Kidney (tissue), 13 donors: ENCODE measurements at regions not wholly inside any gene's neighbourhood (a gene's known extent, or its start where the extent isn't known, plus 50 kb on each side); places are given as distances from the start of the nearest gene placed in this dataset.

Experiments used
- DNase-seq, 5 donors: peaks; one replicate each; pipeline ENCODE4 v3.0.0-alpha.2; 2013 to 2020
- FAIRE-seq: peaks from 2 replicates; lab custom pipeline; 2012; peaks lifted over from hg19 to GRCh38; lab: Jason Lieb, UNC
- H3K27ac ChIP-seq, 2 donors: one replicate each; pipeline ENCODE4 v1.7.0; 2013; ENCODE audit warnings: low read depth in 2 of 2, low read length in 2 of 2, inconsistent platforms in 1 of 2
- H3K27me3 ChIP-seq: one replicate; pipeline ENCODE4 v1.7.1; 2013; ENCODE audit warnings: low read length, inconsistent platforms; ENCODE audit not compliant: control insufficient read depth, insufficient read depth
- H3K36me3 ChIP-seq, 3 donors: one replicate each; pipeline versions ENCODE4 v1.7.0 to v1.7.1; 2013; ENCODE audit warnings: low read length in 3 of 3, control low read depth in 1 of 3, inconsistent platforms in 1 of 3; ENCODE audit not compliant: insufficient read depth in 3 of 3, control insufficient read depth in 2 of 3
- H3K4me1 ChIP-seq, 3 donors: one replicate each; pipeline versions ENCODE4 v1.7.0 to v1.7.1; 2013; ENCODE audit warnings: low read length in 3 of 3, inconsistent platforms in 1 of 3, low read depth in 1 of 3; ENCODE audit not compliant: control insufficient read depth in 2 of 3, insufficient read depth in 2 of 3
- H3K4me3 ChIP-seq, 3 donors: one replicate each; pipeline versions ENCODE4 v1.7.0 to v1.8.1; 2013; ENCODE audit warnings: low read length in 3 of 3, control low read depth in 1 of 3, inconsistent platforms in 1 of 3
- H3K9ac ChIP-seq, 3 donors: one replicate each; pipeline versions ENCODE4 v1.7.0 to v1.7.1; 2013; ENCODE audit warnings: low read length in 3 of 3, control low read depth in 1 of 3, inconsistent platforms in 1 of 3
- H3K9me3 ChIP-seq, 3 donors: one replicate each; pipeline versions ENCODE4 v1.7.0 to v1.7.1; 2013; ENCODE audit warnings: low read length in 3 of 3, control low read depth in 1 of 3, inconsistent platforms in 1 of 3; ENCODE audit not compliant: control insufficient read depth in 2 of 3, insufficient read depth in 1 of 3
- intact Hi-C: fragments of 100-400 bp; cut with DNase I; formaldehyde crosslinking; loops from one replicate; pipeline ENCODE4 v1.11.1; 2022
- TF ChIP-seq, protein P1 (sequence below): IDR thresholded peaks from 3 replicates; pipeline ENCODE4 v1.5.1; 2012; ENCODE audit warnings: mild to moderate bottlenecking, moderate library complexity, borderline replicate concordance; ENCODE audit not compliant: insufficient read depth; ENCODE audit errors: extremely low read depth
- donor health status: control.
- donor health status: control.
- donor health status: control.
- donor health status: control.
- donor health status: control.
- donor health status: DM: yes; HTN: yes; CAD: no.
- donor health status: Normal renal cell carcinoma (clear cell type).

DNA sequence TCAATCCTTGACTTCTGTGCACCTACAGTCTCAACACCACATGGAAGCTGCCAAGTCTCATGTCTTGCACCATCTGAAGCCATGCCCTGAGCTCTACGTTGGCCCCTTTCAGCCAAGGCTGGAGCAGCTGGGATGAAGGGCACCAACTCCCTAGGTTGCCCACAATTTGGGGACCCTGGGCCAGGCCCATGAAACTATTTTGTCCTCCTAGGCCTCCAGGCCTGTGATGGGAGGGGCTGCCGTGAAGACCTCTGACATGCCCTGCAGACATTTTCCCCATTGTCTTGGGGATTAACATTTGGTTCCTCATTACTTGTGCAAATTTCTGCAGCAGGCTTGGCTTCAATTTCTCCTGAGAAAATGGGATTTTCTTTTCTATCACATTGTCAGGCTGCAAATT lies 285.1 kb downstream of the DTWD2 start:
- Histone ChIP-seq H3K27me3 (no peaks in the 10 kb centered on the region), H3K4me3 (no peak overlapping the region), H3K27ac (no peak overlapping the region), H3K9me3 (peaks cover 0 to 19% (median 0%) of the 10 kb centered on the region in 3 donors), H3K9ac (no peak overlapping the region), H3K4me1 (no peaks in the 10 kb centered on the region), H3K36me3 (no peaks in the 10 kb centered on the region)
- FAIRE-seq (no peak), DNase-seq (no peak)
- intact Hi-C loops, result no loop called here
- TF ChIP-seq, protein P1, sequence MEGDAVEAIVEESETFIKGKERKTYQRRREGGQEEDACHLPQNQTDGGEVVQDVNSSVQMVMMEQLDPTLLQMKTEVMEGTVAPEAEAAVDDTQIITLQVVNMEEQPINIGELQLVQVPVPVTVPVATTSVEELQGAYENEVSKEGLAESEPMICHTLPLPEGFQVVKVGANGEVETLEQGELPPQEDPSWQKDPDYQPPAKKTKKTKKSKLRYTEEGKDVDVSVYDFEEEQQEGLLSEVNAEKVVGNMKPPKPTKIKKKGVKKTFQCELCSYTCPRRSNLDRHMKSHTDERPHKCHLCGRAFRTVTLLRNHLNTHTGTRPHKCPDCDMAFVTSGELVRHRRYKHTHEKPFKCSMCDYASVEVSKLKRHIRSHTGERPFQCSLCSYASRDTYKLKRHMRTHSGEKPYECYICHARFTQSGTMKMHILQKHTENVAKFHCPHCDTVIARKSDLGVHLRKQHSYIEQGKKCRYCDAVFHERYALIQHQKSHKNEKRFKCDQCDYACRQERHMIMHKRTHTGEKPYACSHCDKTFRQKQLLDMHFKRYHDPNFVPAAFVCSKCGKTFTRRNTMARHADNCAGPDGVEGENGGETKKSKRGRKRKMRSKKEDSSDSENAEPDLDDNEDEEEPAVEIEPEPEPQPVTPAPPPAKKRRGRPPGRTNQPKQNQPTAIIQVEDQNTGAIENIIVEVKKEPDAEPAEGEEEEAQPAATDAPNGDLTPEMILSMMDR, result no peak

DNA sequence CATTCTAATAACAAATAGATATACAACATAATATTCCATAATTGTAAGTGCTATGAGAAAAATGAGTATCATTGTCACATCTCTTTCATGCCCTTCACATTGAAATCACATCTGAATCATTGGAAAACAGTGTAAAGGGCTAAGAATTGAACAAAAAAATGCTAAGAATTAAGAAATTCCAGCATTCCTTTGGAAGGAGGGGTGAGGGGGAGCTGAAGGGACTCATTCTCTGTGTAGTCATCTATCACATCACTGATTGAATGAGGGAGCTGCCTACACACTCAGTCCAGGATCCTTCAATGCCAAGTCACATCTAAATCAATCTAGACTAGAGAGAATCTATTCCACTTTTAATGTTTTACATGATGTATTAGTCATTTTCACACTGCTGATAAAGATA lies 286.6 kb downstream of the DTWD2 start:
- DNase-seq (no peak), FAIRE-seq (no peak)
- H3K27me3 ChIP-seq, result no peaks in the 10 kb centered on the region
- no peaks in the 10 kb centered on the region for H3K4me1 ChIP-seq
- H3K9ac ChIP-seq, result no peak overlapping the region
- no peaks in the 10 kb centered on the region for H3K36me3 ChIP-seq
- intact Hi-C loops, result no loop called here
- TF ChIP-seq, protein P1, result no peak
- H3K27ac ChIP-seq, result no peak overlapping the region
- no peak overlapping the region for H3K4me3 ChIP-seq
- peaks cover 0 to 19% (median 0%) of the 10 kb centered on the region in 3 donors for H3K9me3 ChIP-seq

- Histone ChIP-seq H3K9me3 (peaks cover 0 to 19% (median 0%) of the 10 kb centered on the region in 3 donors), H3K9ac (no peak overlapping the region), H3K4me3 (no peak overlapping the region), H3K4me1 (no peaks in the 10 kb centered on the region), H3K36me3 (no peaks in the 10 kb centered on the region), H3K27me3 (no peaks in the 10 kb centered on the region), H3K27ac (no peak overlapping the region)
- DNase-seq (no peak), FAIRE-seq (no peak)
- intact Hi-C loops, result no loop called here
- TF ChIP-seq, protein P1, result no peak
These were observed 287.8 kb downstream of the DTWD2 start for GRCh38 chr5:118700510-118700909.

- TF ChIP-seq, protein P1, result peak; percentile 6
- no peak for FAIRE-seq
These were observed 289.6 kb downstream of the DTWD2 start for GRCh38 chr5:118698774-118699173.

More at GRCh38 chr5:118698774-118699173, 289.6 kb downstream of the DTWD2 start:
- Histone ChIP-seq H3K4me3 (no peak overlapping the region), H3K4me1 (no peaks in the 10 kb centered on the region), H3K27ac (no peak overlapping the region), H3K36me3 (no peaks in the 10 kb centered on the region), H3K9ac (no peak overlapping the region), H3K9me3 (peaks cover 0 to 10% (median 0%) of the 10 kb centered on the region in 3 donors), H3K27me3 (no peaks in the 10 kb centered on the region)
- DNase-seq, result no peak
- intact Hi-C loops, result no loop called here
